ENCODE measurements at regions not wholly inside any gene's neighbourhood (a gene's known extent, or its start where the extent isn't known, plus 50 kb on each side); places are given as distances from the start of the nearest gene placed in this dataset.

- TF ChIP-seq REST (IDR thresholded peaks at IDR 0.05; ENCODE audit: insufficient replicate concordance, low read depth) (no peak), SPI1 (IDR thresholded peaks at IDR 0.05; ENCODE audit: borderline replicate concordance, low read depth) (peak; percentile 84; the same call in 1 of the 2 replicates)
- DNase-seq (ENCODE audit: low read depth in 1 of 2, low spot score in 1 of 2) = peak; percentile 74 to 84
- H3K27ac ChIP-seq (replicated peaks) = no peak overlapping the region
- no peak overlapping the region for H3K4me3 ChIP-seq (replicated peaks; ENCODE audit: insufficient read depth, low read length)
- peaks cover 4% of the 10 kb centered on the region for H3K27me3 ChIP-seq (ENCODE audit: insufficient read depth, poor library complexity, severe bottlenecking)
Measured at GRCh38 chr18:75477900-75478299, 50.4 kb upstream of the SMIM21 start.

Measured in HL-60 (cell line).